BE2C (cell line): ENCODE measurements at regions not wholly inside any gene's neighbourhood (a gene's known extent, or its start where the extent isn't known, plus 50 kb on each side); places are given as distances from the start of the nearest gene placed in this dataset.

Experiments used
- DNase-seq: peaks from one replicate; pipeline ENCODE4 v3.0.0-alpha.2; 2020
- H3K27me3 ChIP-seq: fragments of 250-450 bp; sonication (Bioruptor Pico); 2 replicates; pipeline ENCODE4 v1.5.1; 2020; ENCODE audit warnings: mild to moderate bottlenecking
- H3K36me3 ChIP-seq: fragments of 250-450 bp; sonication (Bioruptor Pico); 2 replicates; pipeline ENCODE4 v1.5.1; 2020; ENCODE audit warnings: mild to moderate bottlenecking
- H3K4me1 ChIP-seq: fragments of 250-450 bp; sonication (Bioruptor Pico); 2 replicates; pipeline ENCODE4 v1.5.1; 2020
- H3K4me3 ChIP-seq: 2 replicates; pipeline ENCODE4 v1.5.1; 2011; ENCODE audit warnings: low read depth, low read length
- H3K9me3 ChIP-seq: fragments of 250-450 bp; sonication (Bioruptor Pico); 2 replicates; pipeline ENCODE4 v1.5.1; 2020
- TF ChIP-seq, protein P1 (sequence below): IDR thresholded peaks from 2 replicates; pipeline ENCODE4 v1.5.1; 2012; ENCODE audit warnings: mild to moderate bottlenecking, low read depth, low read length

DNA sequence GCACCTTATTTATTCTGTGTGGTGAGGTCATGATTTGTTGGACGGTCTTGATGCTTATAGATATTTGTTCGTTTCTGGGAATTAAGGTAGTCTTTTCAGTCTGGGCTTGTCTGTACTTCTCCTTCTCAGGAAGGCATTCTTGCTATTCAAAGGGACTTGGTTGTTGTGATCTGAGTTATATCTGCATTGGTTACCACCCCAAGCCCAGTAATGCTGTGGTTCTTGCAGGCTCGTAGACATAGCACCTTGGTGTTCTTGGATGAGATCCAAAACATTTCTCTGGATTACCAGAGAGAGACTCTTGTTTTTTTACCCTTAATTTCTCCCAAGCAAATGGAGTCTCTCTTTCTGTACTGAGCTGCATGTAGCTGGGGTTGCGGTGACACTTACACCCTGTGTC lies 128.0 kb upstream of the CBLB start:
- H3K4me1 ChIP-seq, result no peaks in the 10 kb centered on the region
- H3K36me3 ChIP-seq, result no peaks in the 10 kb centered on the region
- TF ChIP-seq, protein P1, sequence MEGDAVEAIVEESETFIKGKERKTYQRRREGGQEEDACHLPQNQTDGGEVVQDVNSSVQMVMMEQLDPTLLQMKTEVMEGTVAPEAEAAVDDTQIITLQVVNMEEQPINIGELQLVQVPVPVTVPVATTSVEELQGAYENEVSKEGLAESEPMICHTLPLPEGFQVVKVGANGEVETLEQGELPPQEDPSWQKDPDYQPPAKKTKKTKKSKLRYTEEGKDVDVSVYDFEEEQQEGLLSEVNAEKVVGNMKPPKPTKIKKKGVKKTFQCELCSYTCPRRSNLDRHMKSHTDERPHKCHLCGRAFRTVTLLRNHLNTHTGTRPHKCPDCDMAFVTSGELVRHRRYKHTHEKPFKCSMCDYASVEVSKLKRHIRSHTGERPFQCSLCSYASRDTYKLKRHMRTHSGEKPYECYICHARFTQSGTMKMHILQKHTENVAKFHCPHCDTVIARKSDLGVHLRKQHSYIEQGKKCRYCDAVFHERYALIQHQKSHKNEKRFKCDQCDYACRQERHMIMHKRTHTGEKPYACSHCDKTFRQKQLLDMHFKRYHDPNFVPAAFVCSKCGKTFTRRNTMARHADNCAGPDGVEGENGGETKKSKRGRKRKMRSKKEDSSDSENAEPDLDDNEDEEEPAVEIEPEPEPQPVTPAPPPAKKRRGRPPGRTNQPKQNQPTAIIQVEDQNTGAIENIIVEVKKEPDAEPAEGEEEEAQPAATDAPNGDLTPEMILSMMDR, result no peak
- H3K9me3 ChIP-seq, result no peaks in the 10 kb centered on the region
- DNase-seq, result no peak
- no peak overlapping the region for H3K4me3 ChIP-seq
- no peaks in the 10 kb centered on the region for H3K27me3 ChIP-seq

DNA sequence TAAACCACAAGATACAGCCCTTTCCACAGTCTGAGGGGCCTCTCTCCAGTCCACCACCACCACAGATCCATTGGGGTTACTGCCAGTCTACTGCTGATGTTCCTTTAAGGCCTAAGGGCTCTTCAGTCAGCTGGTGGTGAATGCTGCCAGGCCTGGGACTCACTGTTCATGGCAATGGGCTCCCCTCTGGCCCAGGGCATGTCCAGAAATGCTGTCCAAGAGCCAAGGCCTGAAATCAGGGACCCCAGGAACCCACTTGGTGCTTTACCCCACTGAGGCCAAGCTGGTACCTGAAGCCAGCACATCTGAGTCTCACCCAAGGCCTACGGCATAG lies 128.6 kb upstream of the CBLB start:
- H3K4me3 ChIP-seq, result no peak overlapping the region
- no peaks in the 10 kb centered on the region for H3K36me3 ChIP-seq
- DNase-seq, result no peak
- no peaks in the 10 kb centered on the region for H3K9me3 ChIP-seq
- no peaks in the 10 kb centered on the region for H3K27me3 ChIP-seq
- TF ChIP-seq, protein P1, result no peak
- H3K4me1 ChIP-seq, result no peaks in the 10 kb centered on the region

DNA sequence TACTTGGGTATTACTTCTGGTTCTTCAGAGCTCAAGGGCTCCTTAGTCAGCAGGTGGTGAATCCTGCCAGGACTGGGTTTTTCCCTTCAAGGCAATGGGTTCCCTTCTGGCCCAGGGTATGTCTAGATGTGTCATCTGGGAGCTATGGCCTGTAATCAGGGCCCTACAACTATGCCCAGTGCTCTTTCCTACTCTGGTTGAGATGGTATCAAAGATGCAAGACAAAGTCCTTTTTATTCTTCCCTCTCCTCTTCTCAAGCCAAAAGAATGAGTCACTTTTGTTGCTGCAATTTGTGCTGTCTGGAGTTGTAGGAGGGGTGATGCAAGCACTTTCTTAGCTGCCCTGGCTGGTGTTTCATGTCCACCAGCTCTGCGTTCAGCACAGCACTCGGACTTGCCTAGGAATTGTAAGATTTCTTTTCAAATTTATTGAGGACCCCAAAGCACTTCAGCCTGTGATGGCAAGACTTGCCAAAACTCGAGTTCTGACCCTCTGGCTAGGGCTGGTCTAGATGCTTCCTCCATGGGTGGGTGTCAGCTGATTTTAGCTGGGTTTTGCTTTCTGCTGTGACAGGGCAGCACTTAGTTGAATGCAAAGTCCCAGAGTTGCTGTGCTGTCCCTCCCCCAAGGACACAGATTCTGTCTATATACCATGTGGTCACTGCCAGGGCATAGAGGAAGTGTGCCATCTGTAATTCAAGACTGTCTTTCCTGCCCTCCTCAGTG lies 129.2 kb upstream of the CBLB start:
- H3K4me3 ChIP-seq, result no peak overlapping the region

GRCh38 chr3:105999856-106000255 lies 131.0 kb upstream of the CBLB start:
- Histone ChIP-seq H3K36me3 (no peaks in the 10 kb centered on the region), H3K9me3 (no peaks in the 10 kb centered on the region), H3K4me3 (no peak overlapping the region), H3K27me3 (no peaks in the 10 kb centered on the region), H3K4me1 (peaks cover 4% of the 10 kb centered on the region)
- TF ChIP-seq, protein P1, result no peak
- DNase-seq, result no peak

More for the DNA sequence above, 129.2 kb upstream of the CBLB start:
- no peaks in the 10 kb centered on the region for H3K4me1 ChIP-seq
- no peak for DNase-seq
- H3K9me3 ChIP-seq, result no peaks in the 10 kb centered on the region
- no peaks in the 10 kb centered on the region for H3K27me3 ChIP-seq
- H3K36me3 ChIP-seq, result no peaks in the 10 kb centered on the region
- TF ChIP-seq, protein P1, result no peak

GRCh38 chr3:106001923-106002322 lies 133.1 kb upstream of the CBLB start:
- H3K36me3 ChIP-seq, result no peaks in the 10 kb centered on the region
- no peaks in the 10 kb centered on the region for H3K27me3 ChIP-seq
- no peaks in the 10 kb centered on the region for H3K9me3 ChIP-seq
- no peak for DNase-seq
- no peak overlapping the region for H3K4me3 ChIP-seq
- TF ChIP-seq, protein P1, result no peak
- peaks cover 5% of the 10 kb centered on the region for H3K4me1 ChIP-seq

GRCh38 chr3:106004137-106004681 lies 135.4 kb upstream of the CBLB start:
- TF ChIP-seq, protein P1, result no peak
- Histone ChIP-seq H3K27me3 (no peaks in the 10 kb centered on the region), H3K9me3 (no peaks in the 10 kb centered on the region), H3K4me3 (peak overlapping the region; percentile 37), H3K4me1 (peaks cover 5% of the 10 kb centered on the region), H3K36me3 (no peaks in the 10 kb centered on the region)
- no peak for DNase-seq
